Adrenal gland (tissue), 5 donors: ENCODE measurements at regions not wholly inside any gene's neighbourhood (a gene's known extent, or its start where the extent isn't known, plus 50 kb on each side); places are given as distances from the start of the nearest gene placed in this dataset.

Experiments
- POLR2A ChIP-seq, 2 donors: fragments of 450-650 bp; IDR thresholded peaks; one replicate each; pipeline ENCODE4 v1.6.1; 2017; ENCODE audit warnings: antibody characterized with exemption in 2 of 2, mild to moderate bottlenecking in 2 of 2, moderate library complexity in 1 of 2
- TF ChIP-seq, protein P1 (sequence below), 6 experiments: fragments of 450-650 bp in 4 of 6; fragments of 200-600 bp in 2 of 6; sonication (generic) in 1 of 6; IDR thresholded peaks; 1 replicate in 5 of 6; 2 replicates in 1 of 6; pipeline versions ENCODE4 v1.5.1 to v1.8.0; 2016 to 2021; ENCODE audit warnings: antibody characterized with exemption in 6 of 6, mild to moderate bottlenecking in 2 of 6, moderate library complexity in 1 of 6
- donor health status: DM: no; HTN: no; CAD: no.

GRCh38 chr3:74978684-74979083, 364.2 kb upstream of the CNTN3 start:
- TF ChIP-seq, protein P1, sequence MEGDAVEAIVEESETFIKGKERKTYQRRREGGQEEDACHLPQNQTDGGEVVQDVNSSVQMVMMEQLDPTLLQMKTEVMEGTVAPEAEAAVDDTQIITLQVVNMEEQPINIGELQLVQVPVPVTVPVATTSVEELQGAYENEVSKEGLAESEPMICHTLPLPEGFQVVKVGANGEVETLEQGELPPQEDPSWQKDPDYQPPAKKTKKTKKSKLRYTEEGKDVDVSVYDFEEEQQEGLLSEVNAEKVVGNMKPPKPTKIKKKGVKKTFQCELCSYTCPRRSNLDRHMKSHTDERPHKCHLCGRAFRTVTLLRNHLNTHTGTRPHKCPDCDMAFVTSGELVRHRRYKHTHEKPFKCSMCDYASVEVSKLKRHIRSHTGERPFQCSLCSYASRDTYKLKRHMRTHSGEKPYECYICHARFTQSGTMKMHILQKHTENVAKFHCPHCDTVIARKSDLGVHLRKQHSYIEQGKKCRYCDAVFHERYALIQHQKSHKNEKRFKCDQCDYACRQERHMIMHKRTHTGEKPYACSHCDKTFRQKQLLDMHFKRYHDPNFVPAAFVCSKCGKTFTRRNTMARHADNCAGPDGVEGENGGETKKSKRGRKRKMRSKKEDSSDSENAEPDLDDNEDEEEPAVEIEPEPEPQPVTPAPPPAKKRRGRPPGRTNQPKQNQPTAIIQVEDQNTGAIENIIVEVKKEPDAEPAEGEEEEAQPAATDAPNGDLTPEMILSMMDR (IDR thresholded peaks at IDR 0.05), result no peak
- no peak for TF ChIP-seq POLR2A (IDR thresholded peaks at IDR 0.05)
